ENCODE measurements at regions not wholly inside any gene's neighbourhood (a gene's known extent, or its start where the extent isn't known, plus 50 kb on each side); places are given as distances from the start of the nearest gene placed in this dataset.

GRCh38 chr7:16034353-16034752, 347.9 kb upstream of the MEOX2 start:
- no peak for TF ChIP-seq CTCF (IDR thresholded peaks at IDR 0.05)
- no peak for TF ChIP-seq POLR2AphosphoS5 (IDR thresholded peaks at IDR 0.05)
- TF ChIP-seq POLR2A (IDR thresholded peaks at IDR 0.05): no peak

All from prostate gland (tissue), 2 donors.